ENCODE measurements at regions not wholly inside any gene's neighbourhood (a gene's known extent, or its start where the extent isn't known, plus 50 kb on each side); places are given as distances from the start of the nearest gene placed in this dataset.
"Not testable (repeated sequence)": the region's sequence is repeated elsewhere in the genome, so short reads cannot be mapped to it uniquely, and the experiment has no call there.

DNA sequence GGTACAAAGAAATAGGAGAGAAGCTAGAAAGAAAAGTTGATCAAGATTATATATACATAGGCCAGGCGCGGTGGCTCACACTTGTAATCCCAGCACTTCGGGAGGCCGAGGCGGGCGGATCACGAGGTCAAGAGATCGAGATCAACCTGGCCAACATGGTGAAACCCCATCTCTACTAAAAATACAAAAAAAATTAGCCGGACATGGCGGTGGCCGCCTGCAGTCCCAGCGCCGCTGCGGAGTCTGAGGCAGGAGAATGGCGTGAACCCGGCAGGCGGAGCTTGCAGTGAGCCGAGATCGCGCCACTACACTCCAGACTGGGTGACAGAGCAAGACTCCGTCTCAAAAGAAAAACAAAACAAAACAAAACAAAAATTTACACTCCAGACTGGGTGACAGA lies 798.3 kb upstream of the CDH9 start:
- TF ChIP-seq CTCF, POLR2A (IDR thresholded peaks at IDR 0.05): not testable (repeated sequence)

Measured in Peyer's patch (tissue), 4 donors.